ENCODE measurements at regions not wholly inside any gene's neighbourhood (a gene's known extent, or its start where the extent isn't known, plus 50 kb on each side); places are given as distances from the start of the nearest gene placed in this dataset.

- Histone ChIP-seq H3K36me3 (ENCODE audit: control insufficient read depth in 3 of 3, insufficient read depth in 3 of 3, low read length in 3 of 3) (no peaks in the 10 kb centered on the region), H3K4me1 (ENCODE audit: control insufficient read depth in 3 of 3, insufficient read depth in 3 of 3, low read length in 3 of 3) (no peaks in the 10 kb centered on the region)
These were observed 108.8 kb upstream of the KIT start for GRCh38 chr4:54548831-54549460.

DNA sequence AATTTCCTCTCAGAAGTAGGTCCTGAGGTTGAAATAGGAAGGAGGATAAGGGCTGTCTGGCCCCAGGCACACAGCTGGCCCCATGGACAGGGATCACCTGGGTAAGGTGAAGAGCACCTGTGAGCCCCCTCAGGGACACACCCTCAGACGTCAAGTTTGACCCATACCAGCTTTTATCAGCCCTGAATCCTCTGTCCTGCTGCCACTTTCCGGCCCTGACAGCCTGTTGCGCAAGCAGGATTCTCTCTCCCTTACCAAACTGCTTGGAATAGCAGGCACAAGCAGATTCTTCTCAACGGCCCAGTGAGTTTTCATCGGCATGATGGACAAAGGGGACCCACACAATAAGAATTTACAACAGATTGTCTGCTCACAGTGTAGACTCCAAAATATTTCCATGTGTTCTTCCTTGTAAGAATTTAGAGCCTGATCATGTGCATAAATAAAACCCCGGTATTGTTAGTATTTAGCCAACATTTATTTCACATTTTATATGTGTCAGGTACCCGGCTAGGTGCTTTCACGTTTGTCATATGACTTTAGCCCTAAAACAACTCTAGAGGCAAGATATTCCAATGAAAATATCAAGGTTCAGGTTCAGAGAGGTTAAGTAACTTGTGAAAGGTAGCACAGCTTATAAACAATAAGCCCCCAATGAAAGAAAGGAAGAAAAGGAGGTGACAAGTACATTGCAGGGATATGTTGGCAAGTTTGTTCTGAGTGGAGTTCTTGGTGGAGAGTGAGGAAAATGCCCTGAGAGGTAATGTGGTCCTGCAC lies 107.2 kb upstream of the KIT start:
- Histone ChIP-seq H3K9me3 (ENCODE audit: control insufficient read depth in 3 of 3, low read length in 3 of 3) (no peaks in the 10 kb centered on the region), H3K4me3 (ENCODE audit: low read length in 3 of 3) (no peak overlapping the region), H3K4me1 (ENCODE audit: control insufficient read depth in 3 of 3, insufficient read depth in 3 of 3, low read length in 3 of 3) (no peaks in the 10 kb centered on the region), H3K27me3 (ENCODE audit: control insufficient read depth in 3 of 3, insufficient read depth in 3 of 3, low read length in 3 of 3) (peaks cover 0 to 4% (median 0%) of the 10 kb centered on the region in 3 donors), H3K9ac (ENCODE audit: low read depth in 1 of 3, low read length in 3 of 3) (no peak overlapping the region), H3K27ac (ENCODE audit: low read depth, low read length) (no peak overlapping the region), H3K36me3 (ENCODE audit: control insufficient read depth in 3 of 3, insufficient read depth in 3 of 3, low read length in 3 of 3) (no peaks in the 10 kb centered on the region)

More at GRCh38 chr4:54548831-54549460, 108.8 kb upstream of the KIT start:
- H3K27ac ChIP-seq (ENCODE audit: low read depth, low read length) = no peak overlapping the region
- H3K27me3 ChIP-seq (ENCODE audit: control insufficient read depth in 3 of 3, insufficient read depth in 3 of 3, low read length in 3 of 3) = peaks cover 0 to 4% (median 0%) of the 10 kb centered on the region in 3 donors
- no peak overlapping the region for H3K9ac ChIP-seq (ENCODE audit: low read depth in 1 of 3, low read length in 3 of 3)
- H3K4me3 ChIP-seq (ENCODE audit: low read length in 3 of 3) = no peak overlapping the region
- no peaks in the 10 kb centered on the region for H3K9me3 ChIP-seq (ENCODE audit: control insufficient read depth in 3 of 3, low read length in 3 of 3)

DNA sequence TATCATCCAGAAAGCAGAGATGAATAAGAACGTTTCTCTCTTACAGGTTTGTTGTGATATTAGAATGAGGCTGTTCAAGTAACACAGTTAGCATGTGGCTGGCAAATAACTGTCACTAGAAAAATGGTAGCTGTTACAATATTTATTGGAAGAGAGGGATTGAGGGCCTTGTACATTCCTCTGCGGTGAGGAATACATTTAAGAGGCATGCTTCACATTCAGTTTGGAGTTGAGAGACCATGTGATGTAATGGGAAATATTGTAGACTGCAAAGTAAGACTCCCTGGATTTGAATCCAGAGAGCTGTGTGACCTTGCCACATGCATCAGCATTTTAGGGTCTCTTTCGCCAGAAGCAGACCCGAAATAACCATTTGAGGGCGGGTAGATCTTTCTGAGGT lies 104.8 kb upstream of the KIT start:
- no peak overlapping the region for H3K9ac ChIP-seq (ENCODE audit: low read depth in 1 of 3, low read length in 3 of 3)
- no peak overlapping the region for H3K4me3 ChIP-seq (ENCODE audit: low read length in 3 of 3)
- no peak overlapping the region for H3K27ac ChIP-seq (ENCODE audit: low read depth, low read length)
- H3K4me1 ChIP-seq (ENCODE audit: control insufficient read depth in 3 of 3, insufficient read depth in 3 of 3, low read length in 3 of 3) = no peaks in the 10 kb centered on the region
- no peaks in the 10 kb centered on the region for H3K9me3 ChIP-seq (ENCODE audit: control insufficient read depth in 3 of 3, low read length in 3 of 3)
- no peaks in the 10 kb centered on the region for H3K36me3 ChIP-seq (ENCODE audit: control insufficient read depth in 3 of 3, insufficient read depth in 3 of 3, low read length in 3 of 3)
- peaks cover 0 to 4% (median 0%) of the 10 kb centered on the region in 3 donors for H3K27me3 ChIP-seq (ENCODE audit: control insufficient read depth in 3 of 3, insufficient read depth in 3 of 3, low read length in 3 of 3)

- Histone ChIP-seq H3K9ac (ENCODE audit: low read depth in 1 of 3, low read length in 3 of 3) (no peak overlapping the region), H3K27ac (ENCODE audit: low read depth, low read length) (no peak overlapping the region)
These were observed 103.3 kb upstream of the KIT start for GRCh38 chr4:54554339-54554990.

DNA sequence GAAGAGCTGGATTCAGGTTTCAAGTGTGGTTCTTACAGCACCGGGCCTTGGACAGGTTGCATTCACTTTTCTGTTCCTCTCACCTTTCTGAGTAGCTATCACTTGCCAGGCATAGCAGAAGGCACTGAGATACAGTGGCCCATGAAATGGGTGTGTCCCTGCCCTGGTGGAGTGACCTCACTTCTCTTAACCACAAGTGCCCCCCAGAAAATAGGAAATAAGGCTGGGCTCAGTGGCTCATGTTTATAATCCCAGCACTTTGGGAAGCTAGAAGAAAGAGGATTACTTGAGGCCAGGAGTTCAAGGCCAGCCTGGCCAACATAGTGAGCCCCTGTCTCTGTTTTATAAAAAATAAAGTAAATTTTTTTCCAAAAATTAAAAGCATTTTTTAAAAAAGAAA lies 101.7 kb upstream of the KIT start:
- no peak overlapping the region for H3K27ac ChIP-seq (ENCODE audit: low read depth, low read length)
- no peak overlapping the region for H3K4me3 ChIP-seq (ENCODE audit: low read length in 3 of 3)
- H3K36me3 ChIP-seq (ENCODE audit: control insufficient read depth in 3 of 3, insufficient read depth in 3 of 3, low read length in 3 of 3) = no peaks in the 10 kb centered on the region
- no peaks in the 10 kb centered on the region for H3K4me1 ChIP-seq (ENCODE audit: control insufficient read depth in 3 of 3, insufficient read depth in 3 of 3, low read length in 3 of 3)
- no peaks in the 10 kb centered on the region for H3K9me3 ChIP-seq (ENCODE audit: control insufficient read depth in 3 of 3, low read length in 3 of 3)
- no peaks in the 10 kb centered on the region for H3K27me3 ChIP-seq (ENCODE audit: control insufficient read depth in 3 of 3, insufficient read depth in 3 of 3, low read length in 3 of 3)
- H3K9ac ChIP-seq (ENCODE audit: low read depth in 1 of 3, low read length in 3 of 3) = no peak overlapping the region

More at GRCh38 chr4:54554339-54554990, 103.3 kb upstream of the KIT start:
- no peak overlapping the region for H3K4me3 ChIP-seq (ENCODE audit: low read length in 3 of 3)
- no peaks in the 10 kb centered on the region for H3K9me3 ChIP-seq (ENCODE audit: control insufficient read depth in 3 of 3, low read length in 3 of 3)
- H3K36me3 ChIP-seq (ENCODE audit: control insufficient read depth in 3 of 3, insufficient read depth in 3 of 3, low read length in 3 of 3) = no peaks in the 10 kb centered on the region
- no peaks in the 10 kb centered on the region for H3K4me1 ChIP-seq (ENCODE audit: control insufficient read depth in 3 of 3, insufficient read depth in 3 of 3, low read length in 3 of 3)
- H3K27me3 ChIP-seq (ENCODE audit: control insufficient read depth in 3 of 3, insufficient read depth in 3 of 3, low read length in 3 of 3) = no peaks in the 10 kb centered on the region

DNA sequence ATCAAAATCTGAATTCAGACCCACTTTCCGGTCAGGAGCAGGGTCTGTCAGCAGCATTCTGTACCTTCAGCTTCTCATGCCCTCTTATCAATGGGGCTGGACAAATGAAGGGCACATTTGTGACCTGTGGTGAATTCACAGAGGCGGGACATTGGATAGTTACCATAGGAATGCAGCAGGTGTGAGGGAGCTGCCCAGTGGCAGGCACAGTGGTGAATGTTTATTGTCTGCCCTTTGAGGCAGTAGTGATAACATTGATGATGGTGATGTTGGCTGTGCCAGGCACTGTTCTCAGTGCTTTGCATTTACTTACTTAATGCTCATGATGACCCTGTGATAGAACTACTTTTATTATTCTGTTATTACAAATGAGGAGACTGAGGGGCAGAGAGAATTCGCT lies 101.2 kb upstream of the KIT start:
- no peaks in the 10 kb centered on the region for H3K36me3 ChIP-seq (ENCODE audit: control insufficient read depth in 3 of 3, insufficient read depth in 3 of 3, low read length in 3 of 3)
- no peaks in the 10 kb centered on the region for H3K27me3 ChIP-seq (ENCODE audit: control insufficient read depth in 3 of 3, insufficient read depth in 3 of 3, low read length in 3 of 3)
- H3K9me3 ChIP-seq (ENCODE audit: control insufficient read depth in 3 of 3, low read length in 3 of 3) = no peaks in the 10 kb centered on the region
- H3K27ac ChIP-seq (ENCODE audit: low read depth, low read length) = no peak overlapping the region
- H3K9ac ChIP-seq (ENCODE audit: low read depth in 1 of 3, low read length in 3 of 3) = no peak overlapping the region
- H3K4me1 ChIP-seq (ENCODE audit: control insufficient read depth in 3 of 3, insufficient read depth in 3 of 3, low read length in 3 of 3) = no peaks in the 10 kb centered on the region
- no peak overlapping the region for H3K4me3 ChIP-seq (ENCODE audit: low read length in 3 of 3)

DNA sequence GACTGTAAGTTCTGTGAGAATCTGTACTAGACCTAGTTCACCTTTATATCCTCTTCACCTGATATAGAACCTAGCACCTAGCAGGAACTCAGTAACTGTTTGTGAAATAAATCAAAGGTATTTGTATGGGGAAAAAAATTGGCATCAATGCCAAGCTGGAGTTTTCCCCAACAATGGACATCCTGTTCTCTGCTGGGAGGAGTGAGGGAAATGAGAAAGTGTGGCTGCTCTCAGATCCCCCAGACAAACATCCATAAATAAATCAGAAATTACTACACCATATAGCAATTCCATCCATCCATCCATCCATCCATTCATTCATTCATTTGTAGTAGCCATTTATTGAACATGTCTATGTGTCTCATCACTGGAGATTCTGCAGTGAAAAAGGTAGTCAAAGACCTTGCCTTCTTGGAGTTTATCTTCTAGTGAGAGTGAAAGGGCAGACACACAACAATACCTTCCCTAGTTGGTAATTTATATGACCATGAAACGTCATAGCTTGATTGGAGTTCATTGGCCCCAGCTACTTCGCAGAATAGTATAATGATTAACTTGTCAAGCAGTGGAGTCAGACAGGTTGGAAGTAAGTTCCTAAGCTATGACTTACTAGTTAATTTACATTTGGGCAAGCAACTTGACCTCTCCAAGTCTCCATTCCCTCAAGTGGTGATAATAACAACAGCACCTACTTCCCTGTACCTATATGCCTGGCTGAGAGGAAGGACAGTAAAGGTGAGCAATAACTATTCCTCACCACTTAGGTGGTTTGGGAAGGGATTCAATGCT lies 98.7 kb upstream of the KIT start:
- Histone ChIP-seq H3K9ac (ENCODE audit: low read depth in 1 of 3, low read length in 3 of 3) (no peak overlapping the region), H3K4me3 (ENCODE audit: low read length in 3 of 3) (no peak overlapping the region), H3K27me3 (ENCODE audit: control insufficient read depth in 3 of 3, insufficient read depth in 3 of 3, low read length in 3 of 3) (no peaks in the 10 kb centered on the region), H3K4me1 (ENCODE audit: control insufficient read depth in 3 of 3, insufficient read depth in 3 of 3, low read length in 3 of 3) (no peaks in the 10 kb centered on the region), H3K9me3 (ENCODE audit: control insufficient read depth in 3 of 3, low read length in 3 of 3) (no peaks in the 10 kb centered on the region), H3K27ac (ENCODE audit: low read depth, low read length) (no peak overlapping the region), H3K36me3 (ENCODE audit: control insufficient read depth in 3 of 3, insufficient read depth in 3 of 3, low read length in 3 of 3) (no peaks in the 10 kb centered on the region)

DNA sequence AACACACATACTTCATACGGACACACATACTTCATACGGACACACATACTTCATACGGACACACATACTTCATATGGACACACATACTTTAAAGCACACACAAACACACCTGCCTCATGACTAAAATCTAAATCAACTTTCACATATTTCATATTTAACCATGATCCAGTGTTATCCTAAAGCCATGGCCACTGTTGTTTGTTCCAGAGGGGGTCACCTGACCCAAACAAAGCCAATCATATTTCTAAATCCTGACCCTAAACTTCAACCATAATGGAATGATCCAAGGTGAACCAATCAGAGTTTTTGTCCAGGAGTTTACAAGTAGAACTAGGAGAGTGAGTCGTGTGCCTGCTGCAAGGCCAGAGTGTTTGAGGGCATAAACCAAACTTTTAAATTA lies 97.2 kb upstream of the KIT start:
- Histone ChIP-seq H3K27ac (ENCODE audit: low read depth, low read length) (no peak overlapping the region), H3K4me1 (ENCODE audit: control insufficient read depth in 3 of 3, insufficient read depth in 3 of 3, low read length in 3 of 3) (no peaks in the 10 kb centered on the region), H3K36me3 (ENCODE audit: control insufficient read depth in 3 of 3, insufficient read depth in 3 of 3, low read length in 3 of 3) (no peaks in the 10 kb centered on the region), H3K4me3 (ENCODE audit: low read length in 3 of 3) (no peak overlapping the region), H3K9me3 (ENCODE audit: control insufficient read depth in 3 of 3, low read length in 3 of 3) (no peaks in the 10 kb centered on the region), H3K27me3 (ENCODE audit: control insufficient read depth in 3 of 3, insufficient read depth in 3 of 3, low read length in 3 of 3) (no peaks in the 10 kb centered on the region), H3K9ac (ENCODE audit: low read depth in 1 of 3, low read length in 3 of 3) (no peak overlapping the region)

DNA sequence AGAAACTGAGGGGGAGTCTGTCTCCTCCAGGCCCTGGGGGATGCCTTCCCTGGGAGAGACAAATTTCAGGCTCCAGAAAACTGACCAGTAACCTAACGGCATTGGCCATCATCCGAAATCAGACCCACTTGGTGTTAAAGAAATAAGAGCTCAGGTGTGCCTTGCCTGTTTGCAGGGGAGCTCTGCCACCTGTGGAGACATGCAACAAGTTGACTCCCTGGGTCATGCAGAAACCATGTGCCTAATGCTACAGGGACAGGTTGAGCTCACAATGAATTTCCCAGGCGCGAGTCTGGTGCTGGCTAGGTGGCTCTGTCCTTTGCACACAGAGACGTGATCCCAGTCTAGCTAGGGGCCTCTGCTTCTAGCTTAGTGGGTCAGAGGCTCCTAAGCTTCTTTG lies 95.8 kb upstream of the KIT start:
- no peaks in the 10 kb centered on the region for H3K9me3 ChIP-seq (ENCODE audit: control insufficient read depth in 3 of 3, low read length in 3 of 3)
- H3K4me3 ChIP-seq (ENCODE audit: low read length in 3 of 3) = no peak overlapping the region
- no peaks in the 10 kb centered on the region for H3K27me3 ChIP-seq (ENCODE audit: control insufficient read depth in 3 of 3, insufficient read depth in 3 of 3, low read length in 3 of 3)
- no peaks in the 10 kb centered on the region for H3K36me3 ChIP-seq (ENCODE audit: control insufficient read depth in 3 of 3, insufficient read depth in 3 of 3, low read length in 3 of 3)
- no peak overlapping the region for H3K9ac ChIP-seq (ENCODE audit: low read depth in 1 of 3, low read length in 3 of 3)
- no peak overlapping the region for H3K27ac ChIP-seq (ENCODE audit: low read depth, low read length)
- H3K4me1 ChIP-seq (ENCODE audit: control insufficient read depth in 3 of 3, insufficient read depth in 3 of 3, low read length in 3 of 3) = peaks cover 2 to 7% (median 6%) of the 10 kb centered on the region in 3 donors
